GM03348 (cell line): ENCODE measurements at regions not wholly inside any gene's neighbourhood (a gene's known extent, or its start where the extent isn't known, plus 50 kb on each side); places are given as distances from the start of the nearest gene placed in this dataset.
A peak's percentile ranks its signal among the peaks of the same experiment; 100 is the strongest.

Source experiments
- DNase-seq: peaks from one replicate; pipeline ENCODE4 v3.0.0; 2012; ENCODE audit warnings: low spot score

GRCh38 chr5:93275376-93275775 lies 305.6 kb downstream of the NR2F1-AS1 start:
- no peak for DNase-seq

- DNase-seq: peak; percentile 42
These were observed 306.7 kb downstream of the NR2F1-AS1 start for GRCh38 chr5:93274291-93274690.

- DNase-seq: peak; percentile 51
These were observed 307.8 kb downstream of the NR2F1-AS1 start for GRCh38 chr5:93273176-93273575.

- no peak for DNase-seq
These were observed 308.9 kb downstream of the NR2F1-AS1 start for GRCh38 chr5:93272108-93272507.

GRCh38 chr5:93267736-93268135 lies 313.3 kb downstream of the NR2F1-AS1 start:
- DNase-seq: no peak

GRCh38 chr5:93267276-93267675 lies 313.7 kb downstream of the NR2F1-AS1 start:
- no peak for DNase-seq

GRCh38 chr5:93257616-93258015 lies 323.4 kb downstream of the NR2F1-AS1 start:
- no peak for DNase-seq

GRCh38 chr5:93255796-93256195 lies 325.2 kb downstream of the NR2F1-AS1 start:
- DNase-seq: no peak

GRCh38 chr5:93252165-93252564 lies 328.9 kb downstream of the NR2F1-AS1 start:
- DNase-seq: no peak

- no peak for DNase-seq
These were observed 329.7 kb downstream of the NR2F1-AS1 start for GRCh38 chr5:93251347-93251746.

GRCh38 chr5:93250424-93250823 lies 330.6 kb downstream of the NR2F1-AS1 start:
- DNase-seq: no peak

GRCh38 chr5:93249651-93250289 lies 331.2 kb downstream of the NR2F1-AS1 start:
- DNase-seq: no peak

GRCh38 chr5:93247105-93247504 lies 333.9 kb downstream of the NR2F1-AS1 start:
- no peak for DNase-seq

GRCh38 chr5:93246090-93246855 lies 334.7 kb downstream of the NR2F1-AS1 start:
- no peak for DNase-seq

- DNase-seq: no peak
These were observed 335.8 kb downstream of the NR2F1-AS1 start for GRCh38 chr5:93245226-93245625.

GRCh38 chr5:93243481-93243880 lies 337.5 kb downstream of the NR2F1-AS1 start:
- no peak for DNase-seq

- no peak for DNase-seq
These were observed 340.7 kb downstream of the NR2F1-AS1 start for GRCh38 chr5:93240228-93240834.

- DNase-seq: no peak
These were observed 344.1 kb downstream of the NR2F1-AS1 start for GRCh38 chr5:93236807-93237421.

GRCh38 chr5:93235761-93236160 lies 345.3 kb downstream of the NR2F1-AS1 start:
- no peak for DNase-seq

- no peak for DNase-seq
These were observed 354.8 kb downstream of the NR2F1-AS1 start for GRCh38 chr5:93226202-93226735.

GRCh38 chr5:93225748-93226147 lies 355.3 kb downstream of the NR2F1-AS1 start:
- no peak for DNase-seq

GRCh38 chr5:93224624-93225023 lies 356.4 kb downstream of the NR2F1-AS1 start:
- DNase-seq: no peak

- DNase-seq: no peak
These were observed 359.2 kb downstream of the NR2F1-AS1 start for GRCh38 chr5:93221773-93222172.
